Activated T-cell treated with anti-CD3 and anti-CD28 coated beads for 48 hours (primary cell): ENCODE measurements at regions not wholly inside any gene's neighbourhood (a gene's known extent, or its start where the extent isn't known, plus 50 kb on each side); places are given as distances from the start of the nearest gene placed in this dataset.

Source experiments
- DNase-seq: peaks from one replicate; pipeline ENCODE4 v3.0.0-alpha.2; 2020; ENCODE audit warnings: low read depth

DNA sequence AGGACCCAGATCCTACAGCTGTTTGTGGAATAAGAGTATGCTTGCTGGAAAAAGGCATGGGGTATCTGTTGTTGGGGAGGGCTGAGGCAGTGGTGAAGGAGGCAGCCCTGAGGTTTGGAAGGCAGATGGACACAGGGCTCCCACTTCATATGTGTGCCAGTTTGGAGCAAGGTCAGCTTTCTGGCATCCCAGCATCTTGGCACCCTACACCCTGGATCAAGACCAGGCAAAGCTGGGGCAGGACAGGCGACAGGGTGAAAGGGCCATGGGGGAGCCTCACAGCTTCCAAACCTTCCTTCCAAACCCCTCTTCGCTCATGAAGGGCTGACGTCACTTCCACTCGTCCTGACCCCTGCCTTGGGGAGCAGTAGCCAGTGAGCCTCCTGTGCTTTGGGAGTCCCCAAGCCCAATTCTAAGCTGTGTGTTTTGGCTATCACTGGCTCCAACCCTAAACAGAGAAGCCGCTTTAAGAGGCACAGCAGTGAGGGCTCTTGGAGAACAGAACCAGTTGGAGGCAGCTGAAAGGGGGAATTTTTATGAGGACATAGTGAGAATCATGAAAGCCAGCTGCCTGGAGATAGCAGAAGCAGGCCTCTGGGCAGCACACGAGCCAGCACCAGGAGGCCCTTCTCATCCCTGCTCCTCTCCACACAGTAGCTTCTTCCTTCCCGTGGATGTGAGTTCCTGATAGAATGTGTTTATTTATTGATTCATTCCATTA is 448.6 kb upstream of the CDH4 start:
- DNase-seq: no peak

DNA sequence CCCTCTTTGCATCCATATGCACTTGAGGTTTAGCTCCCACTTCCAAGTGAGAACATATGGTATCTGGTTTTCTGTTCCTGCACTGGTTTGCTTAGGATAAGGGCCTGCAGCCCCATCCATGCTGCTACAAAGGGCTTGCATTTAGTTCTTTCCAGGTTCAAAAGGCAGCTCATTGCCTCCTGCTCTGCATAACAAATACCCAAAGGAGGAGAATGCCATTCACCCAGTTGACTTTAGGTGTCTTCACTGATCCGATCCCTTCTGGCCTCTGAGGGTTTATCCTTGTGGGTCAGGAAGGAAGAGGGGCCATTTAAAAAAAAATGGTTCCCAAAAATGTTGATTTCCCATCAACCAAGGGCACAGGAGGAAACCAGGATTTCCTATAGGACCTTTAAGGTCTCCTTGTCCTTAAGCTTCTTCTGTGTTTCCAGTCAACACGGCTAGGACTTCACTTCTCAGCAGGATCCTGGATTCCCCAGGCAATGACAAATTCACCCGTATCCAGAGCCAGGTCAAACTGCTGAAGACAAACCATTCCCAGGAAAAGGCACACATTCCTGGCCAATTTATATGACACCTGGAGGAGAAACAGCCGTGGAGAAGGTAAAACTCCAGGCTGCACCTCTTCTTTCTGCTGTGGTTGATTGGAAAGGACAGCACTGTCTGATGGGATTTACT is 447.7 kb upstream of the CDH4 start:
- no peak for DNase-seq

DNA sequence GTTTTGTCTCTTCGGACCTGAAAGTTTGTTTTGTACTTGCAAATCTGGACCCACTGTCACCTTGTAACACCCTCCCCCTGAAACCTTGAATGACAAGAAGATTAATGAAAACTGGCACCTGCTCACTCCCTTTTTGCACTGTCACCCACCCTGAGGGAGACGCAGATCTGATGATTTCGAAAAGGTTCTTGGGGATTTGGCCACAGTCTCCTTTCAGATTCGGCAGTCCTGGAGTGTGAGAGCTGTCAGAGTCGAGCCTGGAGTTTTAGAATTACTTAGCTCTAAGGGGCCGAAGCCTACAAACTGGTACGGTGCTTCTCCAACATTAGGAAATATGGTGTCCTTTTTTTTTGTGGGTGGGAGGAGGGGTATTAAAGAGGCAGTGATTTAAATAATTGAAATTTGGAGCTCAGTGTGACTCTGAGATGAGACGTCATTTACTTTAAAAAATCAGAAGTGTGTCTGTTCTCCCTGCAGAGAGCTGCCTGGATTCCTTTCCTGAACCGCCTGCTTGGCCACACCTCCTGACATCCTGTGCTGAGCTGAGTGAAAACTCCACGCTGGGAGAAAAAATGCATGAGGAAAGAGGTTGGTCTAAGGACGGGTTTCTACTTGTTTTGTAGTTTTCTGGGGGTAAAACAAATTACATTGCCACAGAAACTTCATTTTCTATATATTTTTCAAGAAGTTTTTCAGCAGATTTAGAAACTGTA is 447.0 kb upstream of the CDH4 start:
- DNase-seq: no peak

DNA sequence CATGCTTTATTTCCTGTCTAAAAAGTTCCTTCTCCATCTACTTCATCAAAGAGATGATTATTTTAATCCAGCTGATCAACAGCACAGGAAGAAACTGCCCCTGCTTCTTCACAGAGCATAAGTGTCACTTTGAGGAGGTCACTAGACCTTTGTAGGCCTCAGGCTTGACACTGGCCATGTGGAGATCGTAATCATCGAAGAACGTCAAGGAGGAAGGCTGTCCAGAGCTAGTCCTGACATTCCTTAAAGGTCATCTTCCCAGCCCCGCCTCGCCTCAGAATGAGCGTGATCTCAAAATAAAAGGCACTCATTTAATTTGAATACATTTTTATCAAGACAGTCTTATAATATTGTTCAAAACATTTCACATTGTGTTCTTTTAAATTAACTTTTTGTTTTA is 445.7 kb upstream of the CDH4 start:
- no peak for DNase-seq

DNA sequence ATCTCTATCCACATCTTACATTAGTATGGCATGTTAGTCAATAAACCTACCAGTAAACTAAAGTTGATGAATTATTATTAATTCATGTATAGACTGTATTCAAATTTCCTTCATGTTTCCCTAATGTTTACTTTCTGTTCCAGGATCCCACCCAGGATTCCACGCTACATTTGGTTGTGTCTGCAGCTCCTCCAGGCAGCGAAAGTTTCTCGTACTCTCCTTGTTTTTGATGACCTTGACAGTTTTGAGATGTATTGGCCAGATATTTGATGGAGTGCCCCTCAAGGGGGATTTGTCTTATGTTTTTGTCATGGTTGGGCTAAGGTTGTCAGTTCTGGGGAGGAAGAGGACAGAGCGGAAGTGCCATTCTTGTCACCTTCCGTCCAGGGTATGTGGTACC is 445.2 kb upstream of the CDH4 start:
- no peak for DNase-seq

DNA sequence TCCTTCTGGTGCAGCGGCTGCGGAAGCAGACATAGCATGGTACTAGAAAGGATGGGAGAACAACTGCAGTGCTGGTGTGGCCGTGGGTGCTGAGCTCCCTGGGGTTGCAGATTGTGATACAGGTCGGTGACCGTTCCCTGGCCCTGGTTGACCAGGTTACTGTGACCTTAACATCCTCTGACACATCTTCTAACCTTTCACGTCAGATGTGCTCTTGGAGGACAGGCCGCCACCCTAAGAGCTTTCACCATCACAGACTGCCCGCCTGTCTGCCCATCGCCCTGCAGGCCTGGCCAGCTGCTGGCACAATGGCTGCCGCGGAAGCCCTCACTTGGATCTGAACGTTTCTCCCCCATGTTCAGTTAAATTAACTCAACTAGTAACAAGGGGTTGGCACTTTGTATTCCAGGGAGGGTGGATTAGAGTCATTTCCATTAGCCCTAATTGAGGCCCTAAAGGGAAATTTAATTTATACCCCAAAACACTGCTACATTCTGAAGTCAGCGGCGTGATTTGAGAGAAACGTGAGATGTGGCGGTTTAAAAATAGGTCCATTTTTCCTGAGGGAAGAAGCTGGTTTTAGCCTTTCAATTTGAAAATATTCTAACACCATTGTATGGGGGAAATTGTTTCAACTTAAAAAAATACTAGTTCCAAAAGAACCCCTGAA is 443.9 kb upstream of the CDH4 start:
- DNase-seq: no peak

DNA sequence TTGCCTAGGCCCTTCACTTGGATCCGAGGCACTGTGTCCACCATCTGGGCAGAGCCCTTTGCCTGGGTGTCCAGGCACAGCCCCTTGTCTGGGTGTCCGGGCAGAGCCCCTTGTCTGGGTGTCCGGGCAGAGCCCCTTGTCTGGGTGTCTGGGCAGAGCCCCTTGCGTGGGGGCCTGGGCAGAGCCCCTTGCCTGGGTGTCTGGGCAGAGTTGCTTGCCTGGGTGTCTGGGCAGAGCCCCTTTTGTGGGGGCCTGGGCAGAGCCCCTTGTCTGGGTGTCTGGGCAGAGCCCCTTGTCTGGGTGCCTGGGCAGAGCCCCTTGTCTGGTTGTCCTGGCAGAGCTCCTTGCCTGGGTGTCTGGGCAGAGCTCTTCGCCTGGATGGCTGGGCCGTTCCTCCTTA is 443.4 kb upstream of the CDH4 start:
- DNase-seq: no peak

DNA sequence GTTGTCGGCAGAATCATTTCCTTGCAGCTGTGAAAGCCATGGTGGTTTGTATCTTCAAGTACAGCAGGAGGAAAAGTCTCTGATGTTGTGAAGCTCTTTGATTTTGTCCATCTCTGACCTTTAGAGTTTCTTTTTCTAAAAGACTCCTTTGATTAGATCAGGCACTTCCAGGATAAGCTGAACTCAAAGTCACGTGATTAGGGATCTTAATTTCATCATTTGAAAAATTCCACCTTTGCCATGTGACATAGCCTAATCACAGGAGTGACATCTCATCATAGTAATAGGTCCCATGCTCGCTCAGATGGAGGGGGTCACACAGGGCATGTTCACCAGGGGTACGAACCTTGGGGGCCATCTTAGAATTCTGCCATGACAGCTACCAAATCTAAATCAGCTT is 441.5 kb upstream of the CDH4 start:
- DNase-seq: no peak

DNA sequence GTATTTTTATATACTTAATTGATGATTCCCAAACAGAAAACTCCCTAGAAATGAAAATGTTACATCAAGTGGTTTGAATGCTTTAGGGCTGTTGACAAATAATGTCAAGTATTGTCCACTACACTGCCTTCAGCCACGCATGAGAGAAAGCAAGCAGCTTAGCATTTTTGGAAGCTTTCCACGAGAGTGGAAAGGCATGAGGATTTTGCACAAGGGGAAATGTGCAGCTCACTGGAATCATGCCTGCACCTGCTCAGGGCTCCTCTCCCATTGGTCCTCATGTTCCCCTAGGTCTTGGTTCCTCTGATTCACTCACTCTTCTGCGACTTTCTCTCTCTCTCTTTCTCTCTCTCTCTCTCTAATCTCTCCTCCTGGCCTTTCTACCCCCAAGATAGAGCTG is 439.5 kb upstream of the CDH4 start:
- no peak for DNase-seq

DNA sequence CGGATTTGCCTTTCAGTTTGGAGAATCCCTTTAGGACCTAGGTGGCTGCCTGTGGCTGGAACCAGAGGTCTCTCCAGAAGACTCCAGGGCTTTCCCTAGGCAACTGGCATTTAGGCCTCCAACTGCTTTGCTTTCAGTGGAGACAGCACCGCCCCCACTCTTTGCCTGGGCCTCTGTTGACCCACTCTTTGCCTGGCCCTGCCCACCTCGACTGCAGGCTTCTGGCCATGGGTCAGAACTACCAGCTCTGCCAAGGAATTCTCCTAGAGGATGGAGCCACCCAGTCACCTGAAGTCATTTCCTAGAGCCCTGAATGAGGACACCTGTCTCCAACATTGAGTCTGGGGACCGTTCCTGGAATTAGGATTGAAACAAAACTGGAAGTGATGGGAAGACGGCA is 439.0 kb upstream of the CDH4 start:
- no peak for DNase-seq

DNA sequence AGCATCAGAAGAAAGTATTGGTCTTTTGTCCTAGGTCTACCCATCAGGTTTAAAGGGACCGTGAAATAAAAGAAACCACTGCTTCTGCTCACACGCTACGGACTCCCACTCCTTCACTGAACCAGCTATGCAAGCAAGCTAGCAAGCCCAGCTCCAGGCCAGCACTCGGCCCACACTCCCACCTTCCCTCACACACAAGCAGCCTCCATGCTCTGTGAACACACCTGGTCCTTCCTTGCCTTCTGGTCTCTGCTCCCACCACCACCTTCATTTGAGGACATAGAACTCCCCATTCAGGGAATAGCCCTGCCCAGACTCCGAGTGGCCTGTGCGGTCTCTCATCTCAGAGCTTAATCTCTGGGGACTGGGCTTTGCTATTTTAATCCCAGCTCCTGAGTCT is 436.4 kb upstream of the CDH4 start:
- no peak for DNase-seq

DNA sequence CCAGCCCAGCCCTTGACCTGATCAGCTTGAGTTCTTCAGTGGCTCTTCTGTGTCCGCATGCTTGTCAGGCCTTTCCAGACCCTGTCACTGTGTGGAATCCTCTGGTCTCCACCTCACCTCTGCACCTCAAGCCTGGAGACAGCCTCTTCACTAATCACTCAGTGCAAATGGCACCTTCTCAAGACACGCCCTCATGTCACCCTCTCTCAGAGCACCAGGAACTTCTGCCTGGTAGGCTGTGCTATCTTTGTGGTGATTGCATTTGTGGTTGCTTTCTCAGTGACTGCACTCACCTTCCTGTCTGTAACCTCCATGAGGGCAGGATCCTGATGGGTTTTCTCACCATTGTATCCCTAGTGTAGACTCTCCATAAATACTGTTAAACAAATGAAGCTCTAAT is 435.2 kb upstream of the CDH4 start:
- no peak for DNase-seq

DNA sequence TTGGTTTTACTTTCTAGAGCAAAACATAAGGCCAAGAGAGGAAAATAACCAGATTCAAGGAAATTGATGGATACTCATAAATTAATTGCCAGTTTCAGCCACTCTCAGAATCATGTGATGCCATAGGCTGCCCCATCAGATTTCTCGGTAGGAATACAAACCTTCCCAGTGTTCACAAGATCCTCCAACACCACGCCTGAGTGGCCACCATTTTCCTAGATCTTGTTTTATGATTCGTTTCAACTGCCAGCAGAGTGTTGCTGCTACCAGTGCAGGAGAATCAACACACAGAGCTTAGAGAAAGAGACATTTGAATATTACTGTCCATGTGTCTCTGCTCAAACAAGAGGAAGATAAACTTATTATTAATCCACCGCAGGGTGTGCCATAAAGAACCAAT is 434.2 kb upstream of the CDH4 start:
- no peak for DNase-seq

DNA sequence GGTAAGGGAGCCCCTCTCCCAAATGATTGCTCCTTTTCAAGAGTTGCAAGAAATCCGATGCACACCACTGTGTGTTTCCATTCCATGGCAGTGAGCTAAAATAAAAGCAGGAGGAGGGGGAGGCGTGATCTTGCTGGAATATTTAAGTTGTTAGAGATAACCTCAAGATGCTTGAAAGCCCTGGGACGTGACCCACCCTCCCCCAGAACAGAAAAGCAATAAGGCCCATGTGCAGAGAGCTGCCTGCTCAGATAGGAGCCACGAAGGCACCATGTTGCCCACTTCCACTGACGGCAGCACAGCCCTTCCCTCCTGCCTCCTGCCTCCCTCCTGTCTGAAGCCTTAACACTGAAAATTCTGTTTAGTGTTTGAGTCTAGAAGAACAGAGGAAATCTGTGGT is 432.6 kb upstream of the CDH4 start:
- DNase-seq: no peak

DNA sequence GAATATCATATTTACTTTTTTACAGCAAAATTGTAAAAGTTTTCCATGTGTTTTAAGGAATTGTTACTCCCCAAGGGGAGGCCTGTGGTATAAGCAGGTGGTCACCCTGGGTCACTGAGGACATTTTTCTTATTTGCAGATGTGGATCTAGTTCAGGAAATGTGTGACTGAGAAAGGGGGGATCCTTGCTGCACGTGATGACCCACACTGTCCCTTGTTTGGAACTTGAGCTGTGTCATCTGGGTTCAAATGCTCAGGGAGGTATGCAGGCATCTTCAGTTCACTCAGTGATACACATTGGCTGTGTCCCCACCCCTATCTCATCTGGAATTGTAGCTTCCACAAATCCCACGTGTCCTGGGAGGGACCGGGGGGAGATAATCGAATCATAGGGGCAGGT is 431.9 kb upstream of the CDH4 start:
- no peak for DNase-seq

DNA sequence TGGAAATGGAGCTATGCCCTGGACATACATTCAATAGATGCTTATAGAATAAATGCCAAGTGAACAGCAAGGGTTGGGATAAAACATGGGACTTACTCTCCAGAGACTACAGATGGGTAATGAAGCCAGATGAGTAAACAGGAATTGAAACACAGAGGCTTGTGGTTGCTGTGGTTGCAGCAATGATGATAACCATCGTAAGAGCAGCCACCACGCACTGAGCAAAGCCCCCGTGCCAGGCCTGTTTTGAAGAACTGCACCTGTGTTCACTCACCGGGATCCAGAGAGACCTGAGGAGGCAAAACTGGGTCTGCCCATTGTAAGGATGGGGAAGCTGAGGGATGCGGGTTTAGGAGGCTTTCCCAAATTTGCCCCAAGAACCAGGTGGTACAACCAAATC is 431.1 kb upstream of the CDH4 start:
- peak; percentile 7 for DNase-seq

DNA sequence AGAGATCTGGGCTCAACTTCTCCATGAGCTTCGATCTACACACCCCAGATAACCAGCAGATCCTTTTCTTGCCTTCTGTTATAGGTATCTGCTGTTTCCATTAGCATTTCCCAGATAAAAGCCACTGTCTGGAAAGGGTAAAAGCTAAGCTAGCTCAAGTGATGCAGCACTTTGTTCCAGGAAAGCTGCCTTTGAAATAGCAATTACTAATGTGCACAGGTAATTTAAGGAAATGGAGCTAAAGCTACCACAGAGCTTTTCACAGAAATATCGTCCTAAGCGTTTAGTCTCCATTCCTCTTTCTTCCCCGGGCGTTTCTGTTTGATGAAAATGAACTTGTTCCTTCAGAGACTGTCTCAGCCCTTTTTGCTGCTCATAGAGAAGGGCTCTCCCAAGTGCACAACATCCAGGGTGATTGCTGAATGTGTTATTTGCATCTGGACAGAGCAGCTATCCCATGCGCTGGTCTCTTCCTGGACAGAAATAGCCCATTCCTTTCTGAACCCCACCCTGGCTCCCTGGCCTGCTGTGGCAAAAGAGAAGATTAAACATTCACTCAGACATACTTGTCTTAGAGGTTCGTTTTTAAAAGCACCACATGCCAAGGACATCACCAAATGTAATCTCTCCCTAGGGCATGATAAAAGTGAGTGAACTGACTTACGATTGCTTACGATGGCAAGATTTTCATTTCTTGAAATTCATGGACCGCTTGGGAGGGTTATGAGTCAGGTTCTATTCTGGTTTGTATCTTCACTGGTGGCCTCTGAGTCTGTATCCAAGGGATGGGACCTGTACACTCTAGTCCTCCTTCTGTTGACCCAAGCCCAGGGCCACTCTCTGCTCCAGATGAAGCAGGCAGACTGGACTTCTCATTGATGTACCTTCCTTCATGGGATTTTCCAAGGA is 429.1 kb upstream of the CDH4 start:
- DNase-seq: no peak

DNA sequence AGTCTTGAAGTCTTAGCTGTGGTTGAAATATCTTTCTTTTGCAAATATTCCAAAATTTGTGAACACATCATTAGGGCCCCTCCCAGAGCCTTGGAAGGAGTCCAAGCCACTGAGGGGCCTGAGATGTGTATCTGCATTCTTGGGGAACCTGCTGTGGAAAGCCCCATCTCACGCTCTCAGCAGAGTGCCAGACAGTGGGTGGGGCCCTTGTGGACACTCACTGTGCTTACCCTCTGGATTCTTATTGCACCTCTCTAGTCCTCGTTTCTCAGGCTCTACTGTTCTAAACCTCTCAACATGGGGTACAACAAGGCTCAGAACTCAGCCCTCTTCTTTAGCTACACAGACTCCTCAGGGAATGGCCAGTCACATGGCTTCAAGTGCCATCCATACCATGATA is 416.2 kb upstream of the CDH4 start:
- DNase-seq: no peak

DNA sequence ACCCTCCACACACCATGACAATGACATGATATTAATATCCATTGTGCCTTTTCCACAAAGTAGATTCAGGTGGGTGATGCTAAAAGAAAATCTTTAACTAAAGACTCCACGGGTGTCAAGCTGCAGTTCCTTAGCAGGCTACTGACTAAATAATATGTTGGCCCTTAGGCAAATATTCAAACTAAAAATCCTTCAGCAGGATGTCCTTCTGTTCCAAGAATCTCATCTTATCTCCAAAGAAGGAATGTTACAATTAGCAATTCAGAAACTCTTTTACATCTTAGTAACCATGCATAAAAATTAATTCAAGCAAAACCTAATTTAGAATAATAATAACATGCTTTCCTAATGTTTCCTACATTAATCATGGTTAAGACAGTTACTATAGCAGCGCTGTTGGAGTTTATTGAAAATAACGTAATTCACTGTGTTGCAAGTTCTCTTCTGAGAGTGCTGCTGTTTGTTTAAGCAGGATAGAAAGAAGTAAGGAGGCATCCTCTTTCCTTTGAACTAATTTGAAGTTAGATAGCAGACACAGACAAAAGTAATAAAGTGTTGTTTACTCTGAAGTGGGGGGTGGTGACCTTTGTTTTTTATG is 414.8 kb upstream of the CDH4 start:
- DNase-seq: no peak

DNA sequence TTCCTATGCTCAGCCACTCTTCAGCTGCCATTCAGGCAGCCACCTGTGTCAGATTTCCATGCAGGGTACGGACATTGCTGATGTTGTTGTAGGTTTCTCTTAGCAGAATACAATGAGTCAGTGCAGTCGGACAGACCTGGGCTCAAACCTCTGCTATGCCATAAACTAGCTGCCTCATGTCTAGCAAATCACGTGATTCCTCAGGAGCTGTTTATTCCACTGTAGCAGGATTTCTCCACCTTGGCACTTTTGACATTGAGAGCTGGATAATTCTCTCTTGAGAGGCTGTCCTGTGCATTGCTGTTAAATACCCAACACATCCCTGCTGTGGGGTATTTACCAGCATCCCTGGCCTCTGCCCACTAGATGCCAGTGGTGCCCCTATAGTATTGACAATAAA is 413.8 kb upstream of the CDH4 start:
- DNase-seq: no peak

DNA sequence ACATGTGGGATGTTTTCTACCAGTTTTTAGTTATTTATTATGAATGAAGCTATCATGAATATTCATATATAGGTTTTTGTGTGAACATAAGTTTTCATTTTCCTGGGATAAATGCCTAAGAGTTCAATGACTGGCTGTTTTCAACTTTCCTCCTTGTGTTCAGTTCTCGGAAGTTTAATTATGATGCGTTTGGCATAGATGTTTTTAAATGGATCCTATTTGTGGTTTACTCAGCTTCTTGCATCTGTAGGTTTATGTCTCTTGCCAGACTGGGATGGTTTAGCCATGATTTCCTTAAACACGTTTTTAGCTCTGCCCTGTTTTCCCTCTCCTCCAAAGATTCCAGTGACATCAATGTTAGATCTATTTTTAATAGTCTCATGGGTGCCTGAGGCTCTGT is 411.1 kb upstream of the CDH4 start:
- DNase-seq: no peak

DNA sequence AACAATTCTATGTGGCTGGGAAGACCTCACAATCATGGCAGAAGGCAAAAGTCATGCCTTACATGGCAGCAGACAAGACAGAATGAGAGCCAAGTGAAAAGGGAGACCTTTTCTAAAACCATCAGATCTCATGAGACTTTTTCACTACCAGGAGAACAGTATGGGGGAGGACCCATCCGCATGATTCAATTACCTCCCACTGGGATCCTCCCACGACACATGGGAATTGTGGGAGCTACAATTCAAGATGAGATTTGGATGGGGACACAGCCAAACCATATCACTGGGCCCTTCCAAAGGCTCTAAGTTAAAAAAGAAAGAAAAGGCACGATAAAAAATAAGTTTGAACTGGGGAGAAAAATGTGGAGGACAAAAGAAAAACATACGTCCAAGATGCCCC is 406.9 kb upstream of the CDH4 start:
- DNase-seq: no peak
